ENCODE measurements at regions not wholly inside any gene's neighbourhood (a gene's known extent, or its start where the extent isn't known, plus 50 kb on each side); places are given as distances from the start of the nearest gene placed in this dataset.

- TF ChIP-seq CTCF (IDR thresholded peaks at IDR 0.05), result no peak
- TF ChIP-seq POLR2A (IDR thresholded peaks at IDR 0.05), result no peak
Observed at GRCh38 chr16:48681520-48681919, 71.5 kb upstream of the N4BP1 start.

All from esophagus squamous epithelium (tissue), 4 donors.